Suprapubic skin (tissue), 4 donors: ENCODE measurements at regions not wholly inside any gene's neighbourhood (a gene's known extent, or its start where the extent isn't known, plus 50 kb on each side); places are given as distances from the start of the nearest gene placed in this dataset.

Experiments used
- DNase-seq, 2 donors: peaks; one replicate each; pipeline ENCODE4 v3.0.0-alpha.2; 2019; ENCODE audit warnings: low spot score in 2 of 2
- H3K27ac ChIP-seq: fragments of 200-600 bp; sonication (generic); one replicate; pipeline ENCODE4 v1.5.1; 2019
- H3K27me3 ChIP-seq: fragments of 200-600 bp; sonication (generic); one replicate; pipeline ENCODE4 v1.5.1; 2019
- H3K36me3 ChIP-seq: fragments of 200-600 bp; sonication (generic); one replicate; pipeline ENCODE4 v1.5.1; 2019
- H3K4me1 ChIP-seq: fragments of 200-600 bp; sonication (generic); one replicate; pipeline ENCODE4 v1.5.1; 2019
- H3K4me3 ChIP-seq: fragments of 200-600 bp; sonication (generic); one replicate; pipeline ENCODE4 v1.5.1; 2019; ENCODE audit warnings: mild to moderate bottlenecking
- H3K9me3 ChIP-seq: fragments of 200-600 bp; sonication (generic); one replicate; pipeline ENCODE4 v1.5.1; 2019
- CTCF ChIP-seq, 2 donors: fragments of 200-600 bp in 1 of 2; fragments of 450-650 bp in 1 of 2; sonication (generic) in 1 of 2; IDR thresholded peaks; one replicate each; pipeline ENCODE4 v1.5.1; 2016 to 2019; ENCODE audit warnings: antibody characterized with exemption in 2 of 2, mild to moderate bottlenecking in 1 of 2, moderate library complexity in 1 of 2
- EP300 ChIP-seq: sonication (generic); formaldehyde crosslinking; IDR thresholded peaks from one replicate; pipeline ENCODE4 v1.6.1; 2017; ENCODE audit warnings: antibody characterized with exemption
- POLR2A ChIP-seq, 2 donors: fragments of 450-650 bp; IDR thresholded peaks; one replicate each; pipeline ENCODE4 v1.6.1; 2017; ENCODE audit warnings: antibody characterized with exemption in 2 of 2, mild to moderate bottlenecking in 2 of 2, moderate library complexity in 2 of 2
- POLR2AphosphoS5 ChIP-seq, 3 donors: sonication (generic); formaldehyde crosslinking; IDR thresholded peaks; one replicate each; pipeline ENCODE4 v1.6.1; 2017; ENCODE audit warnings: antibody characterized with exemption in 3 of 3
- WGBS: methylation state at CpG from one replicate; pipeline ENCODE4 v1.1.5; 2018; 5-methylcytosine and 5-hydroxymethylcytosine counted together

GRCh38 chr3:72487946-72488737 lies 360.1 kb downstream of the SHQ1 start:
- H3K27ac ChIP-seq: peak overlapping the region; percentile 82
- H3K9me3 ChIP-seq: no peaks in the 10 kb centered on the region
- peaks cover 41% of the 10 kb centered on the region for H3K4me1 ChIP-seq
- TF ChIP-seq POLR2AphosphoS5 (IDR thresholded peaks at IDR 0.05) (no peak), EP300 (no peak), CTCF (IDR thresholded peaks at IDR 0.05) (no peak), POLR2A (IDR thresholded peaks at IDR 0.05) (no peak)
- no peaks in the 10 kb centered on the region for H3K36me3 ChIP-seq
- H3K27me3 ChIP-seq: no peaks in the 10 kb centered on the region
- 82% methylated on average over 9 of the region's 9 CpGs for WGBS
- no peak for DNase-seq
- H3K4me3 ChIP-seq: no peak overlapping the region

GRCh38 chr3:72487078-72487765 lies 361.0 kb downstream of the SHQ1 start:
- Histone ChIP-seq H3K36me3 (no peaks in the 10 kb centered on the region), H3K4me3 (no peak overlapping the region), H3K27ac (peak overlapping the region; percentile 82), H3K4me1 (peaks cover 44% of the 10 kb centered on the region), H3K9me3 (no peaks in the 10 kb centered on the region), H3K27me3 (no peaks in the 10 kb centered on the region)
- TF ChIP-seq POLR2A (IDR thresholded peaks at IDR 0.05): no peak
- TF ChIP-seq CTCF (IDR thresholded peaks at IDR 0.05): no peak
- TF ChIP-seq POLR2AphosphoS5 (IDR thresholded peaks at IDR 0.05): no peak
- no peak for TF ChIP-seq EP300
- 56% methylated on average over 11 of the region's 11 CpGs for WGBS
- peak; percentile 90 to 91 for DNase-seq

DNA sequence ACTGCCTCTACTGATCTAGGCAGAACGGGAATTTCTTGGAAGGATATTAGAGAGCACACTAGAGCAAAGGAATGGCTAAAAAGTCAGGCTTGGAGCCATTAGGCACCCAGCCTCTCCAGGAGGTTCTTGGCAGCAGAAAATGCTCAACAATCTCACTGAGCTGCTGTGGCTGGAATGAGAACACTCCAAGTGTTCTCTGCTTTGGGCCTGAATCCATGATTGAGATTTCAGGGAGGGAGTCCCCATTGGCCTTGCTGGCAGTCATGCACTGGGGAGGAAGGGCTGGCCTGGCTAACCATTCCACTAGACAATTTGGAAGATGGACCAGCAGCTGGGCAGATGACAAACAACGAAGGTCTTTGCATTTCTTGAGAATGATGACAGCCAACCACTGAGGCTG lies 362.6 kb downstream of the SHQ1 start:
- Histone ChIP-seq H3K4me3 (no peak overlapping the region), H3K4me1 (peaks cover 28% of the 10 kb centered on the region), H3K27ac (no peak overlapping the region), H3K27me3 (no peaks in the 10 kb centered on the region), H3K9me3 (no peaks in the 10 kb centered on the region), H3K36me3 (no peaks in the 10 kb centered on the region)
- WGBS: 50% methylated on average over 2 of the region's 2 CpGs
- DNase-seq: no peak
- TF ChIP-seq CTCF (IDR thresholded peaks at IDR 0.05): no peak
- no peak for TF ChIP-seq POLR2AphosphoS5 (IDR thresholded peaks at IDR 0.05)
- no peak for TF ChIP-seq EP300
- TF ChIP-seq POLR2A (IDR thresholded peaks at IDR 0.05): no peak

- Histone ChIP-seq H3K27ac (no peak overlapping the region), H3K9me3 (no peaks in the 10 kb centered on the region), H3K27me3 (no peaks in the 10 kb centered on the region), H3K36me3 (no peaks in the 10 kb centered on the region), H3K4me3 (no peak overlapping the region), H3K4me1 (peaks cover 27% of the 10 kb centered on the region)
- WGBS: 87% methylated on average over 3 of the region's 3 CpGs
- DNase-seq: no peak
- TF ChIP-seq EP300 (no peak), POLR2AphosphoS5 (IDR thresholded peaks at IDR 0.05) (no peak), POLR2A (IDR thresholded peaks at IDR 0.05) (no peak), CTCF (IDR thresholded peaks at IDR 0.05) (no peak)
These were observed 364.6 kb downstream of the SHQ1 start for GRCh38 chr3:72483554-72484104.
